T-helper 2 cell (primary cell): ENCODE measurements at regions not wholly inside any gene's neighbourhood (a gene's known extent, or its start where the extent isn't known, plus 50 kb on each side); places are given as distances from the start of the nearest gene placed in this dataset.
"Not testable (repeated sequence)": the region's sequence is repeated elsewhere in the genome, so short reads cannot be mapped to it uniquely, and the experiment has no call there.

Experiments
- DNase-seq, 5 experiments: peaks; one replicate each; pipeline versions ENCODE4 v3.0.0 to v3.0.0-alpha.2; 2012 to 2022

- DNase-seq, result no peak
Measured at GRCh38 chr16:47851146-47851545, 304.6 kb downstream of the ABCC12 start.

GRCh38 chr16:47849736-47850135 is 306.1 kb downstream of the ABCC12 start:
- no peak for DNase-seq

GRCh38 chr16:47848421-47849109 is 307.2 kb downstream of the ABCC12 start:
- no peak for DNase-seq

GRCh38 chr16:47847220-47847970 is 308.4 kb downstream of the ABCC12 start:
- DNase-seq, result no peak

- DNase-seq, result no peak
Measured at GRCh38 chr16:47834485-47835024, 321.2 kb downstream of the ABCC12 start.

GRCh38 chr16:47833771-47834170 is 322.0 kb downstream of the ABCC12 start:
- DNase-seq, result no peak

GRCh38 chr16:47829850-47830600 is 325.8 kb downstream of the ABCC12 start:
- no peak for DNase-seq

- no peak for DNase-seq
Measured at GRCh38 chr16:47826070-47826469, 329.7 kb downstream of the ABCC12 start.

- DNase-seq, result no peak
Measured at GRCh38 chr16:47817048-47817447, 338.7 kb downstream of the ABCC12 start.

GRCh38 chr16:47816511-47816910 is 339.3 kb downstream of the ABCC12 start:
- no peak for DNase-seq

GRCh38 chr16:47815655-47816054 is 340.1 kb downstream of the ABCC12 start:
- peak in 1 of 5 experiments; percentile 13 for DNase-seq

GRCh38 chr16:47811758-47812157 is 344.0 kb downstream of the ABCC12 start:
- DNase-seq, result not testable (repeated sequence)

- DNase-seq, result no peak
Measured at GRCh38 chr16:47806309-47806847, 345.2 kb downstream of the PHKB start.

GRCh38 chr16:47787696-47788095 is 326.6 kb downstream of the PHKB start:
- DNase-seq, result no peak

GRCh38 chr16:47781673-47782072 is 320.5 kb downstream of the PHKB start:
- DNase-seq, result no peak

GRCh38 chr16:47780213-47780875 is 319.2 kb downstream of the PHKB start:
- DNase-seq, result no peak

- DNase-seq, result peak in 2 of 5 experiments; percentile 3 to 57
Measured at GRCh38 chr16:47779201-47780016, 318.3 kb downstream of the PHKB start.

- DNase-seq, result no peak
Measured at GRCh38 chr16:47778106-47778801, 317.1 kb downstream of the PHKB start.

GRCh38 chr16:47777220-47777619 is 316.1 kb downstream of the PHKB start:
- DNase-seq, result no peak

GRCh38 chr16:47774661-47775060 is 313.5 kb downstream of the PHKB start:
- DNase-seq, result no peak

GRCh38 chr16:47753659-47754058 is 292.5 kb downstream of the PHKB start:
- no peak for DNase-seq
